ENCODE measurements at regions not wholly inside any gene's neighbourhood (a gene's known extent, or its start where the extent isn't known, plus 50 kb on each side); places are given as distances from the start of the nearest gene placed in this dataset.

GRCh38 chr14:30431552-30431951 is 127.4 kb upstream of the G2E3 start:
- Histone ChIP-seq H3K27me3 (ENCODE audit: insufficient read depth, low read length) (no peaks in the 10 kb centered on the region), H4K5ac (ENCODE audit: insufficient read length, low read depth, low read length) (no peak overlapping the region), H2BK20ac (ENCODE audit: low read depth, low read length, poor library complexity, severe bottlenecking) (no peak overlapping the region), H2BK15ac (ENCODE audit: low read depth, low read length) (no peak overlapping the region), H3K9me3 (ENCODE audit: control insufficient read depth, low read depth, low read length) (no peaks in the 10 kb centered on the region), H2AFZ (ENCODE audit: low read length) (no peak overlapping the region), H2BK12ac (ENCODE audit: insufficient read length, low read depth, low read length) (no peak overlapping the region), H3K14ac (ENCODE audit: insufficient read depth, low read length) (no peak overlapping the region), H3K27ac (ENCODE audit: insufficient read length, low read depth, low read length) (no peak overlapping the region), H2BK5ac (ENCODE audit: insufficient read length, low read length) (no peak overlapping the region), H3T11ph (ENCODE audit: low read length) (no peak overlapping the region), H3K56ac (ENCODE audit: insufficient read length, low read depth, low read length) (no peak overlapping the region), H3K79me2 (ENCODE audit: insufficient read depth, low read length) (no peaks in the 10 kb centered on the region), H3K4me1 (ENCODE audit: insufficient read depth, low read length) (no peaks in the 10 kb centered on the region), H3K23me2 (ENCODE audit: insufficient read length, low read depth, low read length, poor library complexity, severe bottlenecking) (no peaks in the 10 kb centered on the region), H3K4me2 (ENCODE audit: insufficient read depth, insufficient read length, low read length) (no peak overlapping the region), H3K9ac (ENCODE audit: extremely low read depth, insufficient read length, low read length) (no peak overlapping the region), H4K20me1 (ENCODE audit: control insufficient read depth, insufficient read depth, insufficient read length) (no peaks in the 10 kb centered on the region), H2AK5ac (ENCODE audit: insufficient read length, low read length) (no peak overlapping the region), H2BK120ac (ENCODE audit: low read depth, low read length, poor library complexity, severe bottlenecking) (no peak overlapping the region), H4K91ac (ENCODE audit: insufficient read length, low read depth, low read length) (no peak overlapping the region), H3K18ac (ENCODE audit: insufficient read length, low read depth, low read length) (no peak overlapping the region), H3K23ac (ENCODE audit: insufficient read length, low read depth, low read length) (no peak overlapping the region), H3K79me1 (ENCODE audit: insufficient read depth, low read depth, low read length, poor library complexity, severe bottlenecking) (no peaks in the 10 kb centered on the region), H4K8ac (replicated peaks; ENCODE audit: insufficient read length, low read depth, low read length) (no peak overlapping the region), H3K4ac (ENCODE audit: low read depth, low read length) (no peak overlapping the region)
- WGBS (ENCODE audit: extremely low coverage, insufficient read length, low lambda C conversion rate) = no CpG with 5 or more reads among the region's 1 CpG
- H3K4me1 Mint-ChIP-seq = peaks cover 11 to 14% of the 10 kb centered on the region in 2 experiments
- no peak overlapping the region for H3K4me3 Mint-ChIP-seq
- no peak for DNase-seq
- H3K9me3 Mint-ChIP-seq = no peaks in the 10 kb centered on the region; a peak in 1 of 5 replicates
- no peak for TF ChIP-seq CTCF (conservative IDR thresholded peaks at IDR 0.05)
- H3K27ac Mint-ChIP-seq = no peak overlapping the region
- H3K27me3 Mint-ChIP-seq (ENCODE audit: low read depth) = no peaks in the 10 kb centered on the region
- no peaks in the 10 kb centered on the region for H3K36me3 Mint-ChIP-seq (ENCODE audit: insufficient read depth in 1 of 3, low read depth in 3 of 3)

Measured in H9 (cell line).